IPS DF 4.7 (cell line): ENCODE measurements at regions not wholly inside any gene's neighbourhood (a gene's known extent, or its start where the extent isn't known, plus 50 kb on each side); places are given as distances from the start of the nearest gene placed in this dataset.

Experiments used
- DNase-seq: peaks from one replicate; pipeline ENCODE4 v3.0.0-alpha.2; 2013; ENCODE audit warnings: low spot score; ENCODE audit errors: extremely low read depth

GRCh38 chr11:105236664-105237063, 97.1 kb upstream of the CARD18 start:
- DNase-seq = no peak

DNA sequence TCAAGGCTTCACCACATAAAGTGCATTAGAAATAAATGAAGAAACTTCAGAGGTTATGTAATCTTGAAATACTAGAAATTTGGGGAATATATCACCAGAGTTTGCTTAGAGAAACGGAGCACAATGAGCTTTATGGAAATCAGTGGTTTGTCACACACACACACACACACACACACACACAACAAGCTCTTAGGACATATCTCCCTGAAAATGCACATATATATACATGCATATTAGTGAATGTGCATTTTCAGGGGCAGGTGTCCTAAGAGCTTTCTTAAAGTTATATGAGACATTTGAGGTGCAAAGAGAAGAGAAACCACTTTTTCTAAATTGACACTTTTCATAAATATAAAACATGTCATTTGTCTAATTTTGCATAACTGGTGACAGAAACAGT, 93.7 kb upstream of the CARD18 start:
- DNase-seq = no peak

DNA sequence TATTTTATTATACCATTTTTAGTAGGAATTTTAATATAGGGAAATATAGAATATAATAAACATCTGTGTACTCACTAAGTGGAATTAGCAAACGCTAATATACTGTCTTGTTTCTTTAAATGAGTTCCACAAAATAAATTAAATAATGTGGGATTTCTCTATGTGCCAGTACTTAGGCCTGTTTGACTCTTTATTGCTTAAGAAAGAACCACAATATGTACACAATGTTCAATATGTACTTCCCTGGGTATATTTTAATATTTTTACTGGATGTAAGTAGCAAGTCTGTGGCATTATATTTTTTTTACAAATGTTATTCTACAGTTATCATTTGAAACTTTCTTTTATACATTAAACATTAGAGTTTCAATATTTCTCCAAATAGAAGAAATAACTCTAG, 92.5 kb upstream of the CARD18 start:
- DNase-seq = no peak

DNA sequence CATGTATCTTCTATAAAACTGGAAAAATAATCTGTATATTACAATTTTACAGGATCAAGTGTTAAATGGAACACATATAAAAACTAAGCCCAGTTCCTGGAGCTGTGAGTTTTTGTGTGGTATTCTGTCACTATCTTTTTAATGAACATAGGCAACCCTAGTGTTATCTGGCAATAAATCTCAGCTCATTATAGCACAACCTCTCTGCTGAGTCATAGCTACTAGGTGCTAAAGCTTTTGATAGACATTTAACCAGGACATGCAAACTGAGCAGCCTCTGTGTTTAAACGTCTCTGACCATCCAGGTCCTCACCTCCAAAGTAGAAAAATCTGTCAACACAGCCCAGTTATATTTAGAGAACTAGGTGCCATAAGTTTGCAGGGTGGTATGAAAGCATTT, 91.0 kb upstream of the CARD18 start:
- no peak for DNase-seq

GRCh38 chr11:105229761-105230160, 90.2 kb upstream of the CARD18 start:
- DNase-seq = no peak

DNA sequence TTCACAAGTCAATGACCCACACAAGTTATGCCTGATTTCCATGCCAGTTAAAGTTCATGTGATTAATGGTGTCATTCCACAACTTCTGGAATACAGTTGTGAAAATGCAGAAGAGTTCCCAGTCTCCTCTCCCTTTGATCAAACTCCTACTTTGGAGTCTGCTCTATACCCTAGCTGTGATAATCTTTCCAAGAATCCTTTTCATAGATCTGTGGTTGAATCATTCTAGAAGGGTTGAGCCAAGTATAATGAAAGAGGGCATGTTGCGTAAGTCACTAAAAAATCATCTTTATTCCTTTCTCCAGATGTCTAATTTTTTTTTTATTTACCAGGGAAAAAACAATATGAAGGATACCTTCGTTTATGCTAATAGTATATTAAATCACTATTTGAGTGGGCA, 89.7 kb upstream of the CARD18 start:
- DNase-seq = no peak

- no peak for DNase-seq
Measured at GRCh38 chr11:105227363-105227762, 87.8 kb upstream of the CARD18 start.

- no peak for DNase-seq
Measured at GRCh38 chr11:105226766-105227165, 87.2 kb upstream of the CARD18 start.

- no peak for DNase-seq
Measured at GRCh38 chr11:105226091-105226490, 86.5 kb upstream of the CARD18 start.

- no peak for DNase-seq
Measured at GRCh38 chr11:105224482-105225253, 85.1 kb upstream of the CARD18 start.

DNA sequence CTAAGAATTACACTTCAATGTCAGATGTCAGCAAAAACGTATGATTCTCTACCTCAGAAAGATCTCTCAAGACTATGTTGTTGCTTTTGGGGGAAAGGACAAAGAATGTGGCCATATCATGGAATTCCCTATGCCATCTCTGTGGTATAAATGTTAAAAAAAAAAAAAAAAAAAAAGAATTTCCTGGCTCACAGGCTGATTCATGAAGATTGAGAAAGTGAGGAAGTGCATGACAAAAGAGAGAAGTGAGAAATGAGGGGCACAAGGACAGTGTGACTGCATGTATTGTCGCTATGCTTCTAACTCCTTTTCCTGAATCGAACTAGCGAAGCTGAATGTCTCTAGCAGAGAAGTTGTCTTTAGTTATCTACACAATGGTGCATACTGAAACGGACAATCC, 80.6 kb upstream of the CARD18 start:
- DNase-seq = no peak

DNA sequence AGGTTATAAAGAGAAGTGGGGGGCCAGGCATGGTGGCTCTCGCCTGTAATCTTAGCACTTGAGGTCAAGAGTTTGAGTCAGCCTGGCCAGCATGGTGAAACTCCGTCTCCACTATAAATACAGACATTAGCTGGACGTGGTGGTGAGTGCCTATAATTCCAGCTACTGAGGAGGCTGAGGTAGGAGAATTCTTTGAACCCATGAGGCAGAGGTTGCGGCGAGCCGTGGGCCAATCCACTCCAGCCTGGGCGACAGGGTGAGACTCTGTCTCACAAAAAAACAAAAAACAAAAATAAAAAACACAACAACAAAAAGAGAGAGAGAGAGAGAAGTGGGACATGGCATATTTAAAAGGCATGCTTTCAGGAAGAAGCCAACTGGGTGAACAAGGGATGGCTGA, 80.1 kb upstream of the CARD18 start:
- DNase-seq = no peak

DNA sequence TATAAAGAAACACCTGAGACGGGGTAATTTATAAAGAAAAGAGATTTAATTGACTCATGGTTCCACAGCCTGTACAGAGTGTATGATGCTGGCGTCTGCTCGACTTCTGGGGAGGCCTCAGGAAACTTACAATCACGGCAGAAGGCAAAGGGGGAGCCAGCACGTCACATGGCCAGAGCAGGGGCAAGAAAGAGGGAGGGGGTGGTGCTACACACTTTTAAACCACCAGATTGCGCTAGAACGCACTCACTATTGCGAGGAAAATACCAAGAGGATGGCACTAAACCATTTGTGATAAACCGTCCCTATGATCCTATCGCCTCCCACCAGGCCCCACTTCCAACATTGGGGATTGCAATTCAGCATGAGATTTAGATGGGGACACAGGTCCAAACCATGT, 79.7 kb upstream of the CARD18 start:
- peak; percentile 11 for DNase-seq

- DNase-seq = no peak
Measured at GRCh38 chr11:105215528-105215927, 76.0 kb upstream of the CARD18 start.

DNA sequence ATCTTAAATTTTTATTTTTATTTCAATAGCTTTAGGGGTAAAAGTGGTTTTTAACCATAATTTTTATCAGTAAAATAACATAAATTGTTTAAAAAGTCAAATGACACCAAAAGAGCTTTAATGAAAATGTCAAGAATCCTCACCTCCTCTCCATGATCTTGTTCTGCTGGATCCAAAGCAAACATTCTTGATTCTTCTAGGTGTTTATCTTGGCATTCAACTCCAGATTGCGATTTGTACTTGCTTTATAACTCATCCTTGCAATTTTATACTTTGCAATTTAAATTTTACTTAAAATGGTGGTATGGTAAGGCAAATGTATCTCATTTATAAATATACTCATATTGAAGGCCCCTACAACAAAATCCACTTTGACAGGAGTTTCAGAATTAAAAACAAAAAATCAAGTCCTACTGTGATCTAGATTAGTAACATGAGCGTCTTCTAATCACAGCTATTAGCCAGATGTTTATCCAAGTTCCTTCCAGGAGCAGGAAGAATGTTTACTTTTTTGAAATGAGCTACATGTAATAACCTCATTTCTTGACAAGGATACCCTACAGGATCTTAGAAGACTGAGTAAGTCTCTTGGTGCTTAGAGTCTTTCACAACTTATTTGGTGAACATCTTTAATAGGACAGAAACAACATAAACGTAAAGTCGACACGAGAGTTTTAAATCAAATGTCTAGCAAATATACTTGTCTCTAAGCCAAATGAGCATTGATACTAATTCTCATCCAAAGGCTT, 72.4 kb upstream of the CARD18 start:
- DNase-seq = no peak

GRCh38 chr11:105208019-105208418, 68.5 kb upstream of the CARD18 start:
- no peak for DNase-seq

DNA sequence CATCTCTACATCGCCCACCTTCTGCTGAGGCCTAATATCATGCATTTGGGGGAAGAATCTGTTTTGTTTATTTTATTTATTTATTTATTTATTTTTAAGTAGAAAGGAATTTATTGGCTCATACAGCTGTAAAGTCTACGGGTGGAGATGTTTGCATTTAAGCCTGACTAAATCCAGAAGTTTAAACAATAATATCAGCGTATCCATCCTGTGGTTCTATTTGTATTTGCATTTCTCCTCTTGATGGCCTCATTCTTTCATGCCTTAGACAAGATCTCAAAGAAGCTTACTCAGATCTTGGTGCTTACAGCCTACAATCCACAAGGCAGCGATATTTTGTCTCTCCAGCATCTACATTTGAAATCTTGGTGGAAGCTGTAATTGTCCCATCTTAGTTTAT, 67.1 kb upstream of the CARD18 start:
- no peak for DNase-seq

DNA sequence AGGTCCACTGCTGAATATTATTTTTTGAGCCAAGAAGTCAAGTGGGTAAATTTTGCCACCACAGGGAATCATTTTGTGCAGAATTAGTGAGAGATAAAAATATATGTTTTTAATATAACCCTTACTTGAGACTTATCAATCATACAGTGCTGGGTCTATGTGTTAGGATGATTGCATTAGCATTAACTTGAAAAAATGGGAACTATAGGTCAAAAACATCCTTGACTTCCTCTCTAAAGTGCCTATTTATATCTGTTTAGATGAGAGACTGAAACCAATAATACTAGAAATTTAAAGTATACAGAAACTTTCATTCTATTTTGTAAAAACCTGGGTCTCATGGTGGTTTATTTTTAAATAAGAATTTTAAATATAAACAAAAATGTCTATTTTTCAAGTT, 65.1 kb upstream of the CARD18 start:
- no peak for DNase-seq

- DNase-seq = no peak
Measured at GRCh38 chr11:105203569-105204240, 64.1 kb upstream of the CARD18 start.

GRCh38 chr11:105202844-105203548, 63.4 kb upstream of the CARD18 start:
- no peak for DNase-seq

GRCh38 chr11:105202422-105202821, 62.9 kb upstream of the CARD18 start:
- DNase-seq = no peak

DNA sequence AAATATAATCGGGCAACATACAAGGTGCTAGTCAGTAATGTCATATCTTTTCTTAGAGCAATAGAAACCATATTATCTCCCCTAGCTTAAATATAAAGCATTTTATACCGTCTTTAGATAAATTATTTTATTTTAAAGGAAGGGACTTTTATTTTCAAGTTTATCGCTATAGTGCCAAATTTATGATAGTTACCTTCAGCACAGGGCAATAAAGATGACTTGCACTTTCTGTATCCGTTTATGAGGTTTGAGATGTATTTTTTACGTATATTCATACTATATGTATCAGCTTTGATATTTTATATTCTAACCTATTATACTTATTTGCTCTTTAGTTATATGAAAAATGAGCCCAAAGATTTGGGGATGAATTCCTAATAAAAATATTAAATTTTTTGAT, 61.6 kb upstream of the CARD18 start:
- DNase-seq = no peak
